Astrocyte (in vitro differentiated cells and primary cell): ENCODE measurements at regions not wholly inside any gene's neighbourhood (a gene's known extent, or its start where the extent isn't known, plus 50 kb on each side); places are given as distances from the start of the nearest gene placed in this dataset.
"Not testable (repeated sequence)": the region's sequence is repeated elsewhere in the genome, so short reads cannot be mapped to it uniquely, and the experiment has no call there.

Experiments used
- EZH2 ChIP-seq: IDR thresholded peaks from 2 replicates; pipeline ENCODE4 v1.6.1; 2012; ENCODE audit warnings: mild to moderate bottlenecking, low read length, inconsistent platforms; ENCODE audit not compliant: insufficient read depth
- TF ChIP-seq, protein P1 (sequence below): IDR thresholded peaks from 2 replicates; pipeline ENCODE4 v1.5.1; 2011; ENCODE audit warnings: low read depth, mild to moderate bottlenecking, inconsistent platforms, low read length, moderate library complexity; ENCODE audit not compliant: insufficient read depth

DNA sequence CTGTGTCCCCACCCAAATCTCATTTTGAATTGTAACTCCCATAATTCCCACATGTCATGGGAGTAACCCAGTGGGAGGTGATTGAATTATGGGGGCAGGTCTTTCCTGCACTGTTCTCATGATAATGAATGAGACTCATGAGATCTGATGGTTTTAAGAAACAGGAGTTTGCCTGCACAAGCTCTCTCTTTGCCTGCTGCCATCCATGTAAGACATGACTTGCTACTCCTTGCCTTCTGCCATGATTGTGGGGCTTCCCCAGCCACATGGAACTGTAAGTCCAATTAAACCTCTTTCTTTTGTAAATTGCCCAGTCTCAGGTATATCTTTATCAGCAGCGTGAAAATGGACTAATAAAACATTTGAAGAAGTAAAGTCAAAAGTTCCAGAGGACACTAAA is 126.8 kb upstream of the IGSF10 start:
- TF ChIP-seq, protein P1, sequence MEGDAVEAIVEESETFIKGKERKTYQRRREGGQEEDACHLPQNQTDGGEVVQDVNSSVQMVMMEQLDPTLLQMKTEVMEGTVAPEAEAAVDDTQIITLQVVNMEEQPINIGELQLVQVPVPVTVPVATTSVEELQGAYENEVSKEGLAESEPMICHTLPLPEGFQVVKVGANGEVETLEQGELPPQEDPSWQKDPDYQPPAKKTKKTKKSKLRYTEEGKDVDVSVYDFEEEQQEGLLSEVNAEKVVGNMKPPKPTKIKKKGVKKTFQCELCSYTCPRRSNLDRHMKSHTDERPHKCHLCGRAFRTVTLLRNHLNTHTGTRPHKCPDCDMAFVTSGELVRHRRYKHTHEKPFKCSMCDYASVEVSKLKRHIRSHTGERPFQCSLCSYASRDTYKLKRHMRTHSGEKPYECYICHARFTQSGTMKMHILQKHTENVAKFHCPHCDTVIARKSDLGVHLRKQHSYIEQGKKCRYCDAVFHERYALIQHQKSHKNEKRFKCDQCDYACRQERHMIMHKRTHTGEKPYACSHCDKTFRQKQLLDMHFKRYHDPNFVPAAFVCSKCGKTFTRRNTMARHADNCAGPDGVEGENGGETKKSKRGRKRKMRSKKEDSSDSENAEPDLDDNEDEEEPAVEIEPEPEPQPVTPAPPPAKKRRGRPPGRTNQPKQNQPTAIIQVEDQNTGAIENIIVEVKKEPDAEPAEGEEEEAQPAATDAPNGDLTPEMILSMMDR, result not testable (repeated sequence)
- not testable (repeated sequence) for TF ChIP-seq EZH2
